HCT116 (cell line): ENCODE measurements at regions not wholly inside any gene's neighbourhood (a gene's known extent, or its start where the extent isn't known, plus 50 kb on each side); places are given as distances from the start of the nearest gene placed in this dataset.

Experiments
- ATAC-seq: fragments of 200-7000 bp; cut with Tn5 transposase; 2 replicates; pipeline ENCODE4 v1.9.1; 2020; ENCODE audit warnings: mild to moderate bottlenecking, moderate library complexity
- BruUV-seq: library from RNA; stranded (reverse); fragments of 400-500 nt; replicated peaks from 2 replicates; lab custom pipeline; 2021; lab: Mats Ljungman, UMichigan
- CTCF ChIA-PET: fragments of 300-600 bp; sonication (Branson Sonifier 250); formaldehyde crosslinking; loops from one replicate; lab custom pipeline; 2021; ENCODE audit warnings: antibody characterized with exemption; lab: Charles Lee
- POLR2A ChIA-PET: fragments of 300-600, 350-600 bp; sonication (Branson Sonifier 250); formaldehyde crosslinking; loops from one replicate; lab custom pipeline; 2021; ENCODE audit warnings: antibody characterized with exemption; lab: Charles Lee
- RAD21 ChIA-PET, 2 experiments: fragments of 300-600 bp; sonication (Branson Sonifier 250); formaldehyde crosslinking; loops; one replicate each; lab custom pipeline; 2023; ENCODE audit warnings: low total read pairs in 2 of 2; ENCODE audit not compliant: uncharacterized antibody in 2 of 2, unreplicated experiment in 2 of 2, low non-redundant PET in 1 of 2; lab: Charles Lee
- DNase-seq: peaks from one replicate; pipeline ENCODE4 v3.0.0-alpha.2; 2010; ENCODE audit warnings: low read depth, low spot score
- H2AFZ ChIP-seq: fragments of 200-600 bp; shearing (Covaris generic), sonication (generic); 2 replicates; pipeline ENCODE4 v1.6.1; 2017; ENCODE audit warnings: low read depth, mixed run types, mixed read lengths, antibody characterized with exemption, low read length; ENCODE audit not compliant: poor library complexity, severe bottlenecking
- H3K27ac ChIP-seq: 2 replicates; pipeline ENCODE4 v1.5.1; 2012; ENCODE audit warnings: low read depth, low read length
- H3K27me3 ChIP-seq: fragments of 200-600 bp; sonication (generic); 2 replicates; pipeline ENCODE4 v1.6.1; 2016; ENCODE audit warnings: mixed run types, low read length, mixed read lengths; ENCODE audit not compliant: insufficient read depth
- H3K36me3 ChIP-seq, 2 experiments: fragments of 200-500 bp in 1 of 2; fragments of 200-600 bp in 1 of 2; sonication (Bioruptor generic) in 1 of 2; sonication (generic) in 1 of 2; 2 replicates each; pipeline versions ENCODE4 v1.5.1 to v1.6.1; 2014 to 2016; ENCODE audit warnings: low read length in 2 of 2, inconsistent platforms in 1 of 2, mixed read lengths in 1 of 2, mixed run types in 1 of 2; ENCODE audit not compliant: insufficient read depth in 2 of 2, control insufficient read depth in 1 of 2
- H3K4me1 ChIP-seq, 2 experiments: fragments of 200-600 bp in 1 of 2; sonication (generic) in 1 of 2; 2 replicates each; pipeline versions ENCODE4 v1.5.1 to v1.6.1; 2012 to 2017; ENCODE audit warnings: low read length in 2 of 2, inconsistent platforms in 1 of 2, mild to moderate bottlenecking in 1 of 2, mixed read lengths in 1 of 2, mixed run types in 1 of 2, moderate library complexity in 1 of 2; ENCODE audit not compliant: insufficient read depth in 2 of 2, control insufficient read depth in 1 of 2
- H3K4me2 ChIP-seq: fragments of 200-600 bp; sonication (generic); 2 replicates; pipeline ENCODE4 v1.6.1; 2017; ENCODE audit warnings: mixed run types, low read length, mixed read lengths
- H3K4me3 ChIP-seq, 2 experiments: fragments of 200-600 bp in 1 of 2; sonication (generic) in 1 of 2; replicated peaks in 1 of 2; 2 replicates each; pipeline ENCODE4 v1.5.1; 2011 to 2016; ENCODE audit warnings: low read length in 2 of 2, control low read depth in 1 of 2, low read depth in 1 of 2, mild to moderate bottlenecking in 1 of 2, mixed read lengths in 1 of 2, mixed run types in 1 of 2
- H3K79me2 ChIP-seq: fragments of 200-600 bp; sonication (generic); 2 replicates; pipeline ENCODE4 v1.6.1; 2017; ENCODE audit warnings: mild to moderate bottlenecking, mixed run types, low read length, moderate library complexity, mixed read lengths; ENCODE audit not compliant: insufficient read depth
- H3K9ac ChIP-seq: fragments of 200-600 bp; sonication (generic); 2 replicates; pipeline ENCODE4 v1.6.1; 2016; ENCODE audit warnings: low read length, mixed read lengths
- H3K9me2 ChIP-seq: fragments of 200-600 bp; sonication (generic), shearing (Covaris generic); 2 replicates; pipeline ENCODE4 v1.6.1; 2017; ENCODE audit warnings: mixed run types, mild to moderate bottlenecking, moderate library complexity; ENCODE audit not compliant: insufficient read depth
- H3K9me3 ChIP-seq, 2 experiments: fragments of 200-500 bp in 1 of 2; fragments of 200-600 bp in 1 of 2; sonication (Bioruptor generic) in 1 of 2; sonication (generic) in 1 of 2; 2 replicates each; pipeline ENCODE4 v1.6.1; 2014 to 2017; ENCODE audit warnings: low read length in 2 of 2, mixed read lengths in 2 of 2, inconsistent platforms in 1 of 2, low read depth in 1 of 2, mild to moderate bottlenecking in 1 of 2, mixed run types in 1 of 2, moderate library complexity in 1 of 2; ENCODE audit not compliant: control insufficient read depth in 1 of 2, insufficient read depth in 1 of 2
- H4K20me1 ChIP-seq: fragments of 200-600 bp; sonication (generic), shearing (Covaris generic); 2 replicates; pipeline ENCODE4 v1.6.1; 2017; ENCODE audit warnings: mixed run types, mild to moderate bottlenecking, moderate library complexity; ENCODE audit not compliant: insufficient read depth
- CEBPB ChIP-seq: IDR thresholded peaks from 2 replicates; pipeline ENCODE4 v1.6.1; 2012; ENCODE audit warnings: low read depth
- RAD21 ChIP-seq: IDR thresholded peaks from 2 replicates; pipeline ENCODE4 v1.6.1; 2012; ENCODE audit warnings: low read depth, mild to moderate bottlenecking
- REST ChIP-seq: IDR thresholded peaks from 2 replicates; pipeline ENCODE4 v1.6.1; 2012; ENCODE audit warnings: low read depth
- SIN3A ChIP-seq: IDR thresholded peaks from 2 replicates; pipeline ENCODE4 v1.6.1; 2012; ENCODE audit warnings: low read depth
- YY1 ChIP-seq: IDR thresholded peaks from 2 replicates; pipeline ENCODE4 v1.6.1; 2011; ENCODE audit warnings: low read length, low read depth, moderate library complexity, mild to moderate bottlenecking; ENCODE audit not compliant: insufficient replicate concordance; ENCODE audit errors: extremely low read depth
- ZFX ChIP-seq: fragments of 450-650 bp; IDR thresholded peaks from 2 replicates; pipeline ENCODE4 v1.6.1; 2017
- intact Hi-C: fragments of 100-400 bp; cut with micrococcal nuclease; formaldehyde crosslinking; loops from 2 replicates; pipeline ENCODE4 v1.10.0; 2022
- TF ChIP-seq, protein P1 (sequence below): IDR thresholded peaks from 2 replicates; pipeline ENCODE4 v1.6.1; 2011; ENCODE audit warnings: mild to moderate bottlenecking, low read length, moderate library complexity; ENCODE audit not compliant: insufficient replicate concordance; ENCODE audit errors: extremely low read depth
- TF ChIP-seq, protein P2 (sequence below), 3 experiments: fragments of 200-600 bp in 1 of 3; sonication (generic) in 1 of 3; IDR thresholded peaks in 2 of 3; conservative IDR thresholded peaks in 1 of 3; 2 replicates each; pipeline ENCODE4 v1.5.1; 2012 to 2017; ENCODE audit warnings: low read depth in 2 of 3, low read length in 2 of 3, antibody characterized with exemption in 1 of 3, borderline replicate concordance in 1 of 3, control low read depth in 1 of 3, mild to moderate bottlenecking in 1 of 3, mixed read lengths in 1 of 3, mixed run types in 1 of 3, moderate library complexity in 1 of 3; ENCODE audit not compliant: insufficient read depth in 1 of 3

GRCh38 chr10:131781076-131781475 lies 119.7 kb upstream of the PPP2R2D start:
- Histone ChIP-seq H3K27ac (no peak overlapping the region), H4K20me1 (no peaks in the 10 kb centered on the region), H3K79me2 (no peaks in the 10 kb centered on the region), H2AFZ (no peak overlapping the region), H3K27me3 (no peaks in the 10 kb centered on the region), H3K9me3 (no peaks in the 10 kb centered on the region), H3K36me3 (no peaks in the 10 kb centered on the region), H3K9me2 (no peaks in the 10 kb centered on the region), H3K4me1 (no peaks in the 10 kb centered on the region), H3K9ac (no peak overlapping the region), H3K4me2 (no peak overlapping the region), H3K4me3 (no peak overlapping the region)
- RAD21 ChIA-PET: no interaction called here
- POLR2A ChIA-PET: no interaction called here
- ATAC-seq (no peak), DNase-seq (no peak)
- BruUV-seq: no TSS peak
- TF ChIP-seq CEBPB: no peak
- TF ChIP-seq ZFX: no peak
- TF ChIP-seq, protein P1, sequence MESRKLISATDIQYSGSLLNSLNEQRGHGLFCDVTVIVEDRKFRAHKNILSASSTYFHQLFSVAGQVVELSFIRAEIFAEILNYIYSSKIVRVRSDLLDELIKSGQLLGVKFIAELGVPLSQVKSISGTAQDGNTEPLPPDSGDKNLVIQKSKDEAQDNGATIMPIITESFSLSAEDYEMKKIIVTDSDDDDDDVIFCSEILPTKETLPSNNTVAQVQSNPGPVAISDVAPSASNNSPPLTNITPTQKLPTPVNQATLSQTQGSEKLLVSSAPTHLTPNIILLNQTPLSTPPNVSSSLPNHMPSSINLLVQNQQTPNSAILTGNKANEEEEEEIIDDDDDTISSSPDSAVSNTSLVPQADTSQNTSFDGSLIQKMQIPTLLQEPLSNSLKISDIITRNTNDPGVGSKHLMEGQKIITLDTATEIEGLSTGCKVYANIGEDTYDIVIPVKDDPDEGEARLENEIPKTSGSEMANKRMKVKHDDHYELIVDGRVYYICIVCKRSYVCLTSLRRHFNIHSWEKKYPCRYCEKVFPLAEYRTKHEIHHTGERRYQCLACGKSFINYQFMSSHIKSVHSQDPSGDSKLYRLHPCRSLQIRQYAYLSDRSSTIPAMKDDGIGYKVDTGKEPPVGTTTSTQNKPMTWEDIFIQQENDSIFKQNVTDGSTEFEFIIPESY: no peak
- TF ChIP-seq, protein P2, sequence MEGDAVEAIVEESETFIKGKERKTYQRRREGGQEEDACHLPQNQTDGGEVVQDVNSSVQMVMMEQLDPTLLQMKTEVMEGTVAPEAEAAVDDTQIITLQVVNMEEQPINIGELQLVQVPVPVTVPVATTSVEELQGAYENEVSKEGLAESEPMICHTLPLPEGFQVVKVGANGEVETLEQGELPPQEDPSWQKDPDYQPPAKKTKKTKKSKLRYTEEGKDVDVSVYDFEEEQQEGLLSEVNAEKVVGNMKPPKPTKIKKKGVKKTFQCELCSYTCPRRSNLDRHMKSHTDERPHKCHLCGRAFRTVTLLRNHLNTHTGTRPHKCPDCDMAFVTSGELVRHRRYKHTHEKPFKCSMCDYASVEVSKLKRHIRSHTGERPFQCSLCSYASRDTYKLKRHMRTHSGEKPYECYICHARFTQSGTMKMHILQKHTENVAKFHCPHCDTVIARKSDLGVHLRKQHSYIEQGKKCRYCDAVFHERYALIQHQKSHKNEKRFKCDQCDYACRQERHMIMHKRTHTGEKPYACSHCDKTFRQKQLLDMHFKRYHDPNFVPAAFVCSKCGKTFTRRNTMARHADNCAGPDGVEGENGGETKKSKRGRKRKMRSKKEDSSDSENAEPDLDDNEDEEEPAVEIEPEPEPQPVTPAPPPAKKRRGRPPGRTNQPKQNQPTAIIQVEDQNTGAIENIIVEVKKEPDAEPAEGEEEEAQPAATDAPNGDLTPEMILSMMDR (IDR thresholded peaks at IDR 0.05 in 2 of 3, conservative IDR thresholded peaks at IDR 0.05 in 1 of 3; ENCODE audit: borderline replicate concordance in 1 of 3, insufficient read depth in 1 of 3, low read depth in 2 of 3, low read length in 2 of 3): no peak
- TF ChIP-seq YY1: no peak
- no peak for TF ChIP-seq RAD21
- no peak for TF ChIP-seq REST
- no peak for TF ChIP-seq SIN3A
- CTCF ChIA-PET: no interaction called here
- intact Hi-C loops: no loop called here
